Neuronal stem cell (in vitro differentiated cells): ENCODE measurements at regions not wholly inside any gene's neighbourhood (a gene's known extent, or its start where the extent isn't known, plus 50 kb on each side); places are given as distances from the start of the nearest gene placed in this dataset.

Experiments
- DNase-seq: peaks from one replicate; pipeline ENCODE4 v3.0.0-alpha.2; 2013; ENCODE audit warnings: low spot score
- H2AFZ ChIP-seq: one replicate; pipeline ENCODE4 v1.6.1; 2013; ENCODE audit warnings: mild to moderate bottlenecking, low read length, inconsistent platforms
- H2AK5ac ChIP-seq: 2 replicates; pipeline ENCODE4 v1.6.1; 2013; ENCODE audit warnings: low read depth, mild to moderate bottlenecking, inconsistent platforms, low read length, moderate library complexity, mixed read lengths
- H2BK120ac ChIP-seq: 2 replicates; pipeline ENCODE4 v1.6.1; 2013; ENCODE audit warnings: low read depth, mild to moderate bottlenecking, inconsistent platforms, low read length, moderate library complexity, mixed read lengths
- H2BK12ac ChIP-seq: one replicate; pipeline ENCODE4 v1.6.1; 2013; ENCODE audit warnings: low read length, inconsistent platforms
- H2BK15ac ChIP-seq: 2 replicates; pipeline ENCODE4 v1.6.1; 2013; ENCODE audit warnings: mild to moderate bottlenecking, low read length, inconsistent platforms, mixed read lengths
- H2BK5ac ChIP-seq: one replicate; pipeline ENCODE4 v1.6.1; 2013; ENCODE audit warnings: inconsistent platforms, mild to moderate bottlenecking, low read length, moderate library complexity
- H3K14ac ChIP-seq: one replicate; pipeline ENCODE4 v1.6.1; 2013; ENCODE audit warnings: low read length, inconsistent platforms
- H3K18ac ChIP-seq: 2 replicates; pipeline ENCODE4 v1.6.1; 2013; ENCODE audit warnings: low read length, inconsistent platforms
- H3K23ac ChIP-seq: 2 replicates; pipeline ENCODE4 v1.6.1; 2013; ENCODE audit warnings: low read depth, mild to moderate bottlenecking, mixed read lengths, low read length, inconsistent platforms; ENCODE audit not compliant: poor library complexity
- H3K27ac ChIP-seq: replicated peaks from 3 replicates; pipeline ENCODE4 v1.5.1; 2013; ENCODE audit warnings: low read length, inconsistent platforms
- H3K27me3 ChIP-seq, 3 experiments: 2 replicates each; pipeline ENCODE4 v1.6.1; 2013; ENCODE audit warnings: low read length in 3 of 3, mild to moderate bottlenecking in 2 of 3, inconsistent platforms in 1 of 3, low read depth in 1 of 3, mixed read lengths in 1 of 3, moderate library complexity in 1 of 3; ENCODE audit not compliant: control insufficient read depth in 3 of 3, insufficient read depth in 3 of 3
- H3K36me3 ChIP-seq, 2 donors: replicated peaks in 1 of 2; 2 replicates each; pipeline ENCODE4 v1.6.1; 2013; ENCODE audit warnings: low read length in 2 of 2; ENCODE audit not compliant: control insufficient read depth in 2 of 2, insufficient read depth in 2 of 2
- H3K4ac ChIP-seq: 2 replicates; pipeline ENCODE4 v1.6.1; 2013; ENCODE audit warnings: inconsistent platforms, mild to moderate bottlenecking, low read length, moderate library complexity
- H3K4me1 ChIP-seq, 2 donors: 1 replicate in 1 of 2; 2 replicates in 1 of 2; pipeline ENCODE4 v1.6.1; 2013; ENCODE audit warnings: low read length in 2 of 2, low read depth in 1 of 2; ENCODE audit not compliant: control insufficient read depth in 2 of 2, insufficient read depth in 1 of 2
- H3K4me2 ChIP-seq: one replicate; pipeline ENCODE4 v1.6.1; 2013; ENCODE audit warnings: mild to moderate bottlenecking, low read length, inconsistent platforms; ENCODE audit not compliant: insufficient read depth, poor library complexity, severe bottlenecking
- H3K4me3 ChIP-seq, 2 donors: 2 replicates each; pipeline ENCODE4 v1.5.1; 2013; ENCODE audit warnings: low read length in 2 of 2, mild to moderate bottlenecking in 2 of 2, inconsistent platforms in 1 of 2, moderate library complexity in 1 of 2
- H3K79me1 ChIP-seq: one replicate; pipeline ENCODE4 v1.6.1; 2013; ENCODE audit warnings: low read depth, mild to moderate bottlenecking, inconsistent platforms, low read length, moderate library complexity
- H3K9ac ChIP-seq: one replicate; pipeline ENCODE4 v1.6.1; 2013; ENCODE audit warnings: mild to moderate bottlenecking, low read depth, low read length, inconsistent platforms; ENCODE audit not compliant: poor library complexity
- H3K9me3 ChIP-seq, 2 donors: replicated peaks in 1 of 2; 2 replicates each; pipeline versions ENCODE3 to v1.6.1; 2013; ENCODE audit warnings: low read length in 2 of 2, mild to moderate bottlenecking in 2 of 2, inconsistent platforms in 1 of 2, low read depth in 1 of 2, mixed read lengths in 1 of 2, moderate library complexity in 1 of 2; ENCODE audit not compliant: control insufficient read depth in 2 of 2, insufficient read depth in 1 of 2
- H4K8ac ChIP-seq: one replicate; pipeline ENCODE4 v1.6.1; 2013; ENCODE audit warnings: low read depth, mild to moderate bottlenecking, inconsistent platforms, low read length, moderate library complexity
- H4K91ac ChIP-seq: one replicate; pipeline ENCODE4 v1.6.1; 2013; ENCODE audit warnings: low read length, low read depth, mild to moderate bottlenecking, inconsistent platforms; ENCODE audit not compliant: poor library complexity
- WGBS, 2 donors: extraction: QIAGEN DNeasy Blood & Tissue Kit; methylation state at CpG; one replicate each; pipeline ENCODE4 v1.1.7; 2013; ENCODE audit warnings: missing lambda C conversion rate in 2 of 2, mixed read lengths in 1 of 2; ENCODE audit not compliant: insufficient read length in 2 of 2, insufficient replicate concordance in 1 of 2; ENCODE audit errors: extremely low coverage in 2 of 2; 5-methylcytosine and 5-hydroxymethylcytosine counted together

DNA sequence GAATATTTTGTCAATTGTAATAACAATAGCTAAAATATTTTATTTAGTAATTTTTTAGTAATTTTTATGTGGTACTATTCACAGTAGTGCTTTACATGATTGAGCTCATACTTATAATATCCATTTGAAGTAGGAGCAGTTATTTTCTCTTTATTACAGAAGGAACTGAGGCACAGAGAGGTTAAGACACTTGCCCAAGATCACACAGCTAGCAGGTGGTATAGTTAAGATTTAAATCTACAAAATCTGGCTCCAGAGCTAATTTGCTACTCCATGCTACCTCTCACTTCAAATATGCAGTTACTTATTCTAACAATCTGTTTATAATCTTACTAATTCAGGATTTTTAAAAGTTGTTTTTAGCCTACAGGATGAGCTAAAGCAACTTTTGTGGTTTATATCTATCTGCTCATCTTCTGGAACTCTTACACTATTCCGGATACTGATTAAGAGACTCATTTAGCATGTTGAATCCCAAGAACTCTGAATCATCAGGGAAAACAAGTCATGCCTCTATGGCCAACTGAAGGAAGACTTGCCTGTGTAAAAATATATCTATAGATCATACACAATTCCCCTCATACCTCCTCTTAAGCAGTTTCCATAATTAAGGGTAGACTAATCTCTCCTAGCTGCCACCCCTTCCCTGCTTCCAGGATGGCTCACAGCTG lies 324.2 kb downstream of the UBE3D start:
- no peak overlapping the region for H3K4ac ChIP-seq
- no peaks in the 10 kb centered on the region for H3K36me3 ChIP-seq
- no peaks in the 10 kb centered on the region for H3K27me3 ChIP-seq
- H3K9me3 ChIP-seq: no peaks in the 10 kb centered on the region
- no peak overlapping the region for H2BK15ac ChIP-seq
- no peak overlapping the region for H2BK120ac ChIP-seq
- DNase-seq: no peak
- H4K91ac ChIP-seq: no peak overlapping the region
- no peak overlapping the region for H2AK5ac ChIP-seq
- H2BK12ac ChIP-seq: no peak overlapping the region
- H3K79me1 ChIP-seq: no peaks in the 10 kb centered on the region
- peaks cover 14 to 22% of the 10 kb centered on the region in 2 donors for H3K4me1 ChIP-seq
- WGBS, 2 donors: no CpG with 5 or more reads among the region's 1 CpG
- no peak overlapping the region for H2BK5ac ChIP-seq
- H4K8ac ChIP-seq: no peak overlapping the region
- peak overlapping the region; percentile 14 for H2AFZ ChIP-seq
- no peak overlapping the region for H3K4me3 ChIP-seq
- no peak overlapping the region for H3K14ac ChIP-seq
- H3K9ac ChIP-seq: no peak overlapping the region
- no peak overlapping the region for H3K23ac ChIP-seq
- H3K18ac ChIP-seq: no peak overlapping the region
- H3K4me2 ChIP-seq: no peak overlapping the region
- H3K27ac ChIP-seq: peak overlapping the region; percentile 55

DNA sequence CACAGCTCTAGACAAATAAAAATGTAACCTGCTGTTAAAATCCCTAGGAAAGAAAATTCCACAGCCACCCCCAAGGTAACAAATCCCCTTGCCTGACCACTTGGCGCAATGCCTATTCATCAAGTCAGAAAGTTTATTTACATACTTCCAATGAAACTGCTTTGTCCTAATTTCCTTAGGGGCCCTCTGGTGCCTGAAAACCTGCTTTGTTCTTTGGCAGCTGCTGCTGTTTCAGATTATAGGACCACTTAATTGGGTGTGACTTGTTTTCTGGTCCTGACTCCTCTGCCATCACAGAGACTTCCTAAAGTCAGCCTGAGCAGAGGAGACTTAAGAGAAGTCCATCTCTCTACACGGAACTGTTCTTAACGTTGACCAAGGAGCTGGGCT lies 323.6 kb downstream of the UBE3D start:
- no peak overlapping the region for H3K4me3 ChIP-seq
- no peak overlapping the region for H2BK5ac ChIP-seq
- H3K23ac ChIP-seq: no peak overlapping the region
- H3K27ac ChIP-seq: peak overlapping the region; percentile 55
- no peak overlapping the region for H3K9ac ChIP-seq
- H4K91ac ChIP-seq: no peak overlapping the region
- peak overlapping the region; percentile 0 for H3K18ac ChIP-seq
- no peak overlapping the region for H2BK15ac ChIP-seq
- H3K36me3 ChIP-seq: no peaks in the 10 kb centered on the region
- no peaks in the 10 kb centered on the region for H3K79me1 ChIP-seq
- DNase-seq: peak; percentile 32
- H3K4me2 ChIP-seq: no peak overlapping the region
- H3K27me3 ChIP-seq: no peaks in the 10 kb centered on the region
- no peak overlapping the region for H4K8ac ChIP-seq
- H2BK120ac ChIP-seq: peak overlapping the region; percentile 5
- H3K4ac ChIP-seq: no peak overlapping the region
- peak overlapping the region; percentile 14 for H2AFZ ChIP-seq
- WGBS, 2 donors: no CpG with 5 or more reads among the region's 3 CpGs
- peak overlapping the region; percentile 16 for H2AK5ac ChIP-seq
- no peak overlapping the region for H3K14ac ChIP-seq
- H3K4me1 ChIP-seq: peaks cover 14 to 22% of the 10 kb centered on the region in 2 donors
- H3K9me3 ChIP-seq: no peaks in the 10 kb centered on the region
- no peak overlapping the region for H2BK12ac ChIP-seq

GRCh38 chr6:82744286-82745015 lies 321.2 kb downstream of the UBE3D start:
- Histone ChIP-seq H3K14ac (no peak overlapping the region), H2BK5ac (no peak overlapping the region), H3K27me3 (no peaks in the 10 kb centered on the region), H3K4ac (no peak overlapping the region), H3K18ac (no peak overlapping the region), H2BK15ac (no peak overlapping the region), H3K9ac (no peak overlapping the region), H2AK5ac (no peak overlapping the region), H3K9me3 (no peaks in the 10 kb centered on the region), H3K4me1 (peaks cover 11 to 18% of the 10 kb centered on the region in 2 donors), H4K8ac (no peak overlapping the region), H2AFZ (no peak overlapping the region), H4K91ac (no peak overlapping the region), H2BK120ac (no peak overlapping the region), H3K4me3 (no peak overlapping the region), H3K23ac (no peak overlapping the region), H3K36me3 (no peaks in the 10 kb centered on the region), H3K79me1 (no peaks in the 10 kb centered on the region), H3K4me2 (no peak overlapping the region), H3K27ac (no peak overlapping the region), H2BK12ac (no peak overlapping the region)
- no CpG with 5 or more reads among the region's 1 CpG for WGBS, 2 donors
- DNase-seq: no peak

DNA sequence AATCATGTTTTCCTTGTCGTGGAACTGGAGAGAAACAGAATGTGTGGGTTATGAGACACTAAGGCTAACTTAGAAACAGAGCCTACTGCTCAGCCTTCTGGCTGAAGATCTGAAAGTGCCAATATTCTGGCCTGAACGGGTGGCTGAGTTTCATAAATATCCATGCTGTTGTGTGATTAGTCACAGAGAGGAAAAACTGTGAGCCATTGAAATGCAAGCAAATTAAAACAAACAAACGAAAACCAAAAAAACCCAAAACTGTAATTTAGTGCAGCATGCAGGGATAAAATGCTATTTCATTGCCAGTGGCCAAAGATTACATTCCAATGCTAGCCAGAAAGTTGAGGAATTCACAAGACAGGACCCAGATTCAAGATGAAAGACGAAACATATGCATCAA lies 315.1 kb downstream of the UBE3D start:
- Histone ChIP-seq H3K4me1 (peaks cover 0 to 2% of the 10 kb centered on the region in 2 donors), H3K9me3 (no peaks in the 10 kb centered on the region), H3K27me3 (no peaks in the 10 kb centered on the region), H3K23ac (no peak overlapping the region), H2BK12ac (no peak overlapping the region), H3K79me1 (no peaks in the 10 kb centered on the region), H3K4me3 (no peak overlapping the region), H2BK120ac (no peak overlapping the region), H2BK5ac (no peak overlapping the region), H4K8ac (no peak overlapping the region), H3K4me2 (no peak overlapping the region), H4K91ac (no peak overlapping the region), H2AK5ac (no peak overlapping the region), H2AFZ (no peak overlapping the region), H3K9ac (no peak overlapping the region), H3K36me3 (no peaks in the 10 kb centered on the region), H3K18ac (no peak overlapping the region), H3K14ac (no peak overlapping the region), H3K4ac (no peak overlapping the region), H3K27ac (no peak overlapping the region), H2BK15ac (no peak overlapping the region)
- DNase-seq: no peak
- WGBS, 2 donors: no CpG with 5 or more reads among the region's 4 CpGs
